DOHH2 (cell line): ENCODE measurements at regions not wholly inside any gene's neighbourhood (a gene's known extent, or its start where the extent isn't known, plus 50 kb on each side); places are given as distances from the start of the nearest gene placed in this dataset.

Experiments used
- H3F3A ChIP-seq: fragments of 200-600 bp; sonication (generic), shearing (Covaris generic); 2 replicates; pipeline ENCODE4 v1.6.0; 2016; ENCODE audit warnings: antibody characterized with exemption, mild to moderate bottlenecking; ENCODE audit not compliant: control insufficient read depth, insufficient read depth
- H3K27ac ChIP-seq: fragments of 200-600 bp; sonication (generic); 2 replicates; pipeline ENCODE4 v1.5.1; 2014; ENCODE audit warnings: low read depth, mild to moderate bottlenecking, low read length, moderate library complexity
- H3K27me3 ChIP-seq: fragments of 200-600 bp; sonication (generic); 2 replicates; pipeline ENCODE4 v1.6.1; 2014; ENCODE audit warnings: mild to moderate bottlenecking, low read length, mixed read lengths; ENCODE audit not compliant: control insufficient read depth
- H3K36me3 ChIP-seq: fragments of 200-600 bp; sonication (generic); 2 replicates; pipeline ENCODE4 v1.6.1; 2014; ENCODE audit warnings: mild to moderate bottlenecking, low read length, moderate library complexity, mixed read lengths; ENCODE audit not compliant: control insufficient read depth
- H3K4me1 ChIP-seq: fragments of 200-600 bp; sonication (generic); 2 replicates; pipeline ENCODE4 v1.6.1; 2014; ENCODE audit warnings: mild to moderate bottlenecking, low read length, mixed read lengths; ENCODE audit not compliant: control insufficient read depth
- H3K4me2 ChIP-seq: fragments of 200-600 bp; sonication (generic); 2 replicates; pipeline ENCODE4 v1.6.0; 2014; ENCODE audit warnings: mild to moderate bottlenecking, low read length, moderate library complexity
- H3K4me3 ChIP-seq: fragments of 200-600 bp; sonication (generic); 2 replicates; pipeline ENCODE4 v1.5.1; 2014; ENCODE audit warnings: mild to moderate bottlenecking, low read length, mixed read lengths
- H3K79me2 ChIP-seq: fragments of 200-600 bp; sonication (generic); 2 replicates; pipeline ENCODE4 v1.6.1; 2014; ENCODE audit warnings: mild to moderate bottlenecking, low read length, mixed read lengths; ENCODE audit not compliant: control insufficient read depth
- H3K9me2 ChIP-seq: fragments of 200-600 bp; sonication (generic); replicated peaks from 2 replicates; pipeline ENCODE4 v1.6.1; 2014; ENCODE audit warnings: mild to moderate bottlenecking, low read length, mixed read lengths; ENCODE audit not compliant: control insufficient read depth
- H3K9me3 ChIP-seq: fragments of 200-600 bp; sonication (generic); 2 replicates; pipeline ENCODE4 v1.6.1; 2014; ENCODE audit warnings: antibody characterized with exemption, low read length, mixed read lengths; ENCODE audit not compliant: control insufficient read depth, insufficient read depth
- H4K20me1 ChIP-seq: fragments of 200-600 bp; sonication (generic); 2 replicates; pipeline ENCODE4 v1.6.0; 2014; ENCODE audit warnings: low read depth, mild to moderate bottlenecking, antibody characterized with exemption, low read length, moderate library complexity; ENCODE audit not compliant: control insufficient read depth, insufficient read depth
- EZH2phosphoT487 ChIP-seq: fragments of 200-600 bp; sonication (generic); IDR thresholded peaks from 2 replicates; pipeline ENCODE4 v1.6.1; 2017; ENCODE audit warnings: borderline replicate concordance, mild to moderate bottlenecking, antibody characterized with exemption, low read length, moderate library complexity, mixed read lengths
- TF ChIP-seq, protein P1 (sequence below): fragments of 200-600 bp; sonication (generic); IDR thresholded peaks from one replicate; pipeline ENCODE4 v1.5.1; 2014; ENCODE audit warnings: antibody characterized with exemption, mild to moderate bottlenecking, low read depth, low read length; ENCODE audit not compliant: poor library complexity, severe bottlenecking

DNA sequence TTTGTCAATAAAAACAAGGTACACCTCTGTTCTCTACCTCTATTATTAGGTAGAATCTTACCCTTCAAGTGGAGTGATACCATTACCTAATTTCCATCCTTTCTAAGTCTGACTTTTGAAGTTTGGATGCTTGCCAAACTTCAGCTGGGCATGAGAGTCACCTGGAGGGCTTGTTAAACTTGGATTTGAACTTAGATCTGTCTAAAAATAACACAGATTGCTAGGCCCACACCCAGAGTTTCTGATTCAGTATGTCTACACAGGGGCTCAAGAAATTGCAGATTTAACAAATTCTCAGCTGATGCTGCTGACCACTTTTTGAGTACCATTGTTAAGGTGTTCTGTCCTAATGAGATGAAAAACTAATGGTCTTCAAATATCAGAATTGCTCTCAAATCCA, 512.2 kb downstream of the LMO7 start:
- no peaks in the 10 kb centered on the region for H3K36me3 ChIP-seq
- H3K4me3 ChIP-seq = no peak overlapping the region
- H3K27me3 ChIP-seq = no peaks in the 10 kb centered on the region
- H3K9me3 ChIP-seq = no peaks in the 10 kb centered on the region
- no peaks in the 10 kb centered on the region for H3K79me2 ChIP-seq
- no peak overlapping the region for H3K4me2 ChIP-seq
- H3F3A ChIP-seq = no peaks in the 10 kb centered on the region
- no peaks in the 10 kb centered on the region for H3K9me2 ChIP-seq
- no peaks in the 10 kb centered on the region for H3K4me1 ChIP-seq
- no peak overlapping the region for H3K27ac ChIP-seq
- TF ChIP-seq, protein P1, sequence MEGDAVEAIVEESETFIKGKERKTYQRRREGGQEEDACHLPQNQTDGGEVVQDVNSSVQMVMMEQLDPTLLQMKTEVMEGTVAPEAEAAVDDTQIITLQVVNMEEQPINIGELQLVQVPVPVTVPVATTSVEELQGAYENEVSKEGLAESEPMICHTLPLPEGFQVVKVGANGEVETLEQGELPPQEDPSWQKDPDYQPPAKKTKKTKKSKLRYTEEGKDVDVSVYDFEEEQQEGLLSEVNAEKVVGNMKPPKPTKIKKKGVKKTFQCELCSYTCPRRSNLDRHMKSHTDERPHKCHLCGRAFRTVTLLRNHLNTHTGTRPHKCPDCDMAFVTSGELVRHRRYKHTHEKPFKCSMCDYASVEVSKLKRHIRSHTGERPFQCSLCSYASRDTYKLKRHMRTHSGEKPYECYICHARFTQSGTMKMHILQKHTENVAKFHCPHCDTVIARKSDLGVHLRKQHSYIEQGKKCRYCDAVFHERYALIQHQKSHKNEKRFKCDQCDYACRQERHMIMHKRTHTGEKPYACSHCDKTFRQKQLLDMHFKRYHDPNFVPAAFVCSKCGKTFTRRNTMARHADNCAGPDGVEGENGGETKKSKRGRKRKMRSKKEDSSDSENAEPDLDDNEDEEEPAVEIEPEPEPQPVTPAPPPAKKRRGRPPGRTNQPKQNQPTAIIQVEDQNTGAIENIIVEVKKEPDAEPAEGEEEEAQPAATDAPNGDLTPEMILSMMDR = no peak
- TF ChIP-seq EZH2phosphoT487 = no peak
- no peaks in the 10 kb centered on the region for H4K20me1 ChIP-seq

DNA sequence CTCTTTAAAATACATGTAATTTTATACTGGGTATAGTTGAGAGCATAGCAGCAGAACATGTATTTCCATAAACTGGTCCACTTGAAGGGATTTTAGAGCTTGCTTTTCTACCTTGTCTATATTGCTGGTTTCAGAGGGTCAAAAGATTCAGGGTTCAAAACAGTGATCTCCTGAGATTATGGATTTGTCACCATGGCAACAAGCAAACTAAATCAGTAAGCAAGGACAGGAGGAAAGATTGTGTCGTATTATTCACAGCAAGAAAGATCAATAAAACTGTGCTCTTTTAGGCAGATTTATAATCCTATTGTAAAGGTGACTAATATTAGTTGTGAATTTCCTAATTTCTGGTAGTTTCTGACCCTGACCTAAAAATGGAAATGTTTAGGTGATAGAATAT, 496.4 kb downstream of the LMO7 start:
- H3K36me3 ChIP-seq = no peaks in the 10 kb centered on the region
- no peak overlapping the region for H3K27ac ChIP-seq
- H4K20me1 ChIP-seq = no peaks in the 10 kb centered on the region
- H3K79me2 ChIP-seq = no peaks in the 10 kb centered on the region
- H3K9me3 ChIP-seq = no peaks in the 10 kb centered on the region
- no peak overlapping the region for H3K4me3 ChIP-seq
- H3K4me2 ChIP-seq = no peak overlapping the region
- H3K4me1 ChIP-seq = no peaks in the 10 kb centered on the region
- TF ChIP-seq, protein P1 = no peak
- no peak for TF ChIP-seq EZH2phosphoT487
- no peaks in the 10 kb centered on the region for H3K27me3 ChIP-seq
- H3K9me2 ChIP-seq = no peaks in the 10 kb centered on the region
- no peaks in the 10 kb centered on the region for H3F3A ChIP-seq

DNA sequence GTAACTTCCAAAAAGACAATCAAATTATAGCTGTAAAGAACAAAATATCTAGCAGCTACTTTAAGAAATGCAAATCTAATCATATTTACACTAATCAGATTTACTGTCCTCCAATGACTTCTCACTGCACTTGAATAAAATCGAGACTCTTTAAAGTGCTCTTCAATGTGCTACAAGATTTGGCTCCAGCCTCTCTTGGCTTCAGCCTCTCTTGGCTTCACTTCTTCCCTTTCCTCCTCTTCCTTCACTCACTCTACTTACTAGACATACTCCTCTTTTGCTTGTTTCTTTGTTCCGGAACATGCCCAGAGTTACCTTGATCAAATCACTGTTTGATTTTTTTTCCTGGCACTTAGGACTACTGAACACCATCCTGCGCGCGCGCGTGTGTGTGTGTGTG, 495.4 kb downstream of the LMO7 start:
- no peaks in the 10 kb centered on the region for H4K20me1 ChIP-seq
- TF ChIP-seq, protein P1 = no peak
- TF ChIP-seq EZH2phosphoT487 = no peak

More for the DNA sequence above, 495.4 kb downstream of the LMO7 start:
- no peaks in the 10 kb centered on the region for H3K9me2 ChIP-seq
- no peaks in the 10 kb centered on the region for H3K79me2 ChIP-seq
- H3K36me3 ChIP-seq = no peaks in the 10 kb centered on the region
- no peaks in the 10 kb centered on the region for H3F3A ChIP-seq
- H3K27ac ChIP-seq = no peak overlapping the region
- no peak overlapping the region for H3K4me3 ChIP-seq
- no peak overlapping the region for H3K4me2 ChIP-seq
- H3K9me3 ChIP-seq = no peaks in the 10 kb centered on the region
- no peaks in the 10 kb centered on the region for H3K4me1 ChIP-seq
- H3K27me3 ChIP-seq = no peaks in the 10 kb centered on the region
